Skin of body (tissue), 1 donor: ENCODE measurements at regions not wholly inside any gene's neighbourhood (a gene's known extent, or its start where the extent isn't known, plus 50 kb on each side); places are given as distances from the start of the nearest gene placed in this dataset.
"Not testable (repeated sequence)": the region's sequence is repeated elsewhere in the genome, so short reads cannot be mapped to it uniquely, and the experiment has no call there.

Source experiments
- DNase-seq: peaks from one replicate; lab custom pipeline; 2025; lab: John Stamatoyannopoulos, UW

- no peak for DNase-seq
These were observed 128.7 kb downstream of the CEP120 start for GRCh38 chr5:123294544-123294943.

DNA sequence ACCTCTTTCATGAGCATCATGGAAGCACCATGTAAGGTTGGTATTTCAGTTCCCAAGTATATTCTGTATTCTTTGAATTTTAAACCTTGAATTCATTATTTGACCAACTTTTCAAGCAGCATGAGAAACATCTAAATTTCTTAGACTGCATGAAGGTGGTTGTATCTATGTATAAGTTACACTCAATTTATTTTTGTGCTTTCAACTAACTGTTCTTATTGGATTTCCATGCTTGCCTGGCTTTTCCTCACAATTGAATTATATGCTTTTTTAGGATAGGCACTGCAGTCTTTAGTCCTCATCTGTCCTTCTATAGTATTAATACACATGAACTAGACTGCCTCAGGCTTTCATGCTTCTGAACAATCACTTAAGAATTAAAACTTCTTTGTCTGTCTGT lies 134.0 kb downstream of the CEP120 start:
- no peak for DNase-seq

GRCh38 chr5:123287881-123288280 lies 135.3 kb downstream of the CEP120 start:
- no peak for DNase-seq

GRCh38 chr5:123286891-123287290 lies 136.3 kb downstream of the CEP120 start:
- no peak for DNase-seq

DNA sequence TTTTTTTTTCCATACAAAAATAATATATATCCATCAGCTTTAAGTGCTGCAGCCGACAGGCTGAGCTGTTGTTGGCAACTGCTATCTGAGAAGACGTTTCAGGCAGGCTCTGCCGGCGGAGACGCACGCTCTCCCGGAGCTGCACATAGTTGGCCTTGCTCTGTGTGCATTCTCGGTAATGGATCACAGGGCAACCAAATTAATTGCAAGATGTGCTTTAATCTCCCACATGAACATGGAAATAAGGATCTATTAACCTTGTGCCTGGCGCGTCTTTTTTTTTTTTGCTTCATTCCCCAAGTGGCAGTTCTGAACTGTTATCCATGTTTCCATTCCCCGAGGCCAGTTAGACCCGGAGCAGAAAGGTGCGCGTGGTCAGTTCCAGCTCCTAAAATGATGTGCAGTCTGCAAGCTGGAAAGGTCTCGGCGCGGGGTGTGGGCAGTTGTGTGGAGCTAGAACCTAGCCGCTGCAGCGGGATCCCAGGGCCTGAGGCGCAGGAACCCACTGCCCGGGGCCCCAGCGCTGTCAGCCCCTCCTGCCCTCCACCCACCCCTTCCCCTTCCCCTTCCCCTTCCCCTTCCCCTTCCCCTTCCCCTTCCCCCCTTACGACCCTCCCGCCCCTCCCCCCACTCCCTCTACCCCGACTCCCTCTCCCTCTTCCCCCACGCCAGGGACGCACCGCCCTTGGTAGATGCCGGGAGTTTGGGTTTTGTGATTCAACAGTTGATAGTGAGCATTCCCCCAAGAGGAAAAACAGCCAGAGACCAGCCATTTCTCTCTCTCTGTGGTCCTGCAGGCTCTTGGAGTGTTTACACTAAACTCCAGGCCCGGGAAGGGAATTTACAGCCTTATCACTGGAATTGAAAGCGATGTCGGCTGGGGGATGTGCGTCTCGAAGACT lies 137.8 kb downstream of the CEP120 start:
- DNase-seq, result peak; percentile 51

GRCh38 chr5:123283499-123283898 lies 139.7 kb downstream of the CEP120 start:
- DNase-seq, result no peak

DNA sequence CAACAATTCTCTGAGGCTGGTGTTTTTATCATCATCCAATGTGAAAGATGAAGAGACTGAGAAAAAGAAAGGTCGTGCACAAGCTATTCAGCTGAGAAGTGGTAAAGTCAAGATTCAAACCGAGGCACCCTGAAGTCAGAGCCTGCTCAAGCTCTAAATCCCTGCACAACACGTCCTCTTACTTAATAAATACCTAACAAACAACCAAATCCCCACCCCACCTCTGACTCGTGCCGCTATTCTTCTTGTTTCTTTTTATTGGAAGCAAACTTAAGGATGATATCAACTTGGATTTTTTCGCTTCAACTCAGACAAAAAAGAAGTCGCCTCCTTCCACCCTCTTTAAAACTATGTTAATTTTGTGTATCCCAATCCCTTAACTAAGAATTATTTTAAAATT lies 140.2 kb downstream of the CEP120 start:
- no peak for DNase-seq

- DNase-seq, result no peak
These were observed 140.8 kb downstream of the CEP120 start for GRCh38 chr5:123282444-123282843.

- DNase-seq, result not testable (repeated sequence)
These were observed 142.3 kb downstream of the CEP120 start for GRCh38 chr5:123280854-123281253.

GRCh38 chr5:123279136-123279535 lies 144.1 kb downstream of the CEP120 start:
- DNase-seq, result peak; percentile 49

- no peak for DNase-seq
These were observed 144.9 kb downstream of the CEP120 start for GRCh38 chr5:123278284-123278683.

DNA sequence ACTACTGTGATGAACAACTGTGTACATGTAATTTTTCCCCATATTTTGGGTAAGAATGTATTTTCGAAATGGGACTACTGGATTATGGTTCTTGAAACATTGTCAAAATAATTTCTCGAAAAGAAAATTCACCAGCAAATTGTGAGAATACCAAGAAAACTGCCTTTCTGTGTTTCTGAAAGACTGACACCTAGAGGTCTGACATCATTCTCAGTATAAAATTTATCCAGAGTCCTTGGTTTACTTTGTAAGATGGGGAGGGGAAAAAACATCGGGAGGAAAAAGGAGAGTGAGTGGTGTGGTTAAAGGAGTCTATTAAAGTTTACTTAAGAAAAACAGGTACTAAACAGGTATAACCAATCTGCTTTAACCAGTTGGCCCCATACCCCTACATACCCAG lies 149.2 kb downstream of the CEP120 start:
- DNase-seq, result no peak

GRCh38 chr5:123273095-123273494 lies 150.1 kb downstream of the CEP120 start:
- no peak for DNase-seq

GRCh38 chr5:123269851-123270250 lies 153.4 kb downstream of the CEP120 start:
- DNase-seq, result no peak

GRCh38 chr5:123269436-123269835 lies 153.8 kb downstream of the CEP120 start:
- no peak for DNase-seq

DNA sequence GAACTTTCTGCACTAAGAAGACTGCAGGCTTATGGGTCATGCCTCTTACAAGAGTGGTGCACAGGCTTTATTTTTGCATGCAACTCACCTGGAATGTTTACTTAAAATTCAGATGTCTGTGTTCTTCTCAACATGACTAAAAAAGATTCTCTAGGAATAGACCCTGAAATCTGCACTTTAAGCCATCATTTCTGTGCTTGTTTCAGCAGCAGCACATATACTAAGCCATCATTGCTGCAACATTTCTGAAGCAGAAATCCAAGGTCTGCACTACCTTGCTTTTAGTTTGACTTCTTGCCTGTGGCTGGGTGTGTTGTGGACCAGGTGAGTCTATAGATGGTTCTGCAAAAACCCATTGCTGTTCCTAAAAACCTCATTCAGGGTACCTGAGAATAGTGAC lies 156.8 kb downstream of the CEP120 start:
- DNase-seq, result no peak

DNA sequence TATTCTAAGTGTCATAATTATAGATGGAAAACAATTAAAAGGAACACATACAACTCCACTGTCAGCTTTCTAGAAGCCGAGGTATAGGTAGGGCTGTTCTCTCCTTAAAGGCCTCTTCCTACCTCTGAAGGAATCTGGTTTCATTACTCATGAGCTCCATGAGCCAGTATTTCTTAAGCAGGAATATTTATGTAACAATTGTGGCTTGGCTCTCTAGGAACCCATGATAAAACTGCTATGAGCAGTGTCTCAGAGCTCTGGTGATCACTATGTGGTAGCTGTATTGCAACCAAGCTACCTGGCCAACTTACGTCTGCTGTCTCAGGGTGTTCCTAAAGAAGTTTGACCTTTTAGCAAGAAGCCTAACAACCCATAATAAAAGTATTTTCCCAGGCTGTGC lies 157.7 kb downstream of the CEP120 start:
- DNase-seq, result no peak

- no peak for DNase-seq
These were observed 158.8 kb downstream of the CEP120 start for GRCh38 chr5:123264394-123264793.

- no peak for DNase-seq
These were observed 159.3 kb downstream of the CEP120 start for GRCh38 chr5:123263859-123264258.

GRCh38 chr5:123262216-123262823 lies 160.9 kb downstream of the CEP120 start:
- DNase-seq, result peak; percentile 45

DNA sequence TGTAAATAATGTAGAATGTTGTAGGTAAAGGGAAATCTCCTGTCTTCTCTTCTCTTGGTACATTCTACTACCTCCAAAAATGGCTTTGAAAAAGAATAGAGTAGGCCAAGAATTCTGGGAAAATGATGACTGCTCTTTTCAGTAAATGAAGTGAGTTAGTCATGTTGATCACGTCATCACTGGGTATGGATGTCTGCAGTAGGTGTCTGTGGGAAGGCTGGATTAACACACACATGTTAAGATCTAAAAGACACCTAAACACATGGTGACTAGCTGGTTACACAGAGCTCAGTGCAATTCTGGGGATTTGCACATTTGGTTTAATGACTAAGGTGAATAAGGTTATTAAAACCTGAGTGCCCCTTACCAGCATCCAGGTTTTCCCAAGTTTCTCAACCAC lies 161.5 kb downstream of the CEP120 start:
- DNase-seq, result no peak

- no peak for DNase-seq
These were observed 160.4 kb downstream of the PRDM6 start for GRCh38 chr5:123249446-123249845.

- no peak for DNase-seq
These were observed 156.6 kb downstream of the PRDM6 start for GRCh38 chr5:123245689-123246088.
